ENCODE measurements at regions not wholly inside any gene's neighbourhood (a gene's known extent, or its start where the extent isn't known, plus 50 kb on each side); places are given as distances from the start of the nearest gene placed in this dataset.

DNA sequence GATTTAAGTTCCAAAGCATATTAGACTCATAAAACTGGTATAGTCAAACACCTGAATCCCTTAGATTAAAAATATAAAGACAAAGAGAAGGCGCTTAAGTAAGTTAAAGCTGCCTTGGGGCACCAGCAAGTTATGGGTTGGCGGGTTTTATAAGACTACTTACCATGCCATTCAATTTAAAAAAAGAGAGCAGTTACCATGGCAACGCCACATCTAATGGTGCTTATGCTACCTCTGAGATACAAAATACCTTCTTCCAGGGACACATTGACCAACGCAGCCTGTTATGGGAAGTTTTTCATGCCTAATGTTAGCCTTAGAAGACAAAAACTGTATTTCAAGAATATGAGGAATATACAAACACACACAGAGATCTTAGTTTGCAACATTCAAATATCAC, 713.6 kb downstream of the RNF144B start:
- TF ChIP-seq RCOR1 (IDR thresholded peaks at IDR 0.05; ENCODE audit: low read length) = no peak
- TF ChIP-seq, protein P1, sequence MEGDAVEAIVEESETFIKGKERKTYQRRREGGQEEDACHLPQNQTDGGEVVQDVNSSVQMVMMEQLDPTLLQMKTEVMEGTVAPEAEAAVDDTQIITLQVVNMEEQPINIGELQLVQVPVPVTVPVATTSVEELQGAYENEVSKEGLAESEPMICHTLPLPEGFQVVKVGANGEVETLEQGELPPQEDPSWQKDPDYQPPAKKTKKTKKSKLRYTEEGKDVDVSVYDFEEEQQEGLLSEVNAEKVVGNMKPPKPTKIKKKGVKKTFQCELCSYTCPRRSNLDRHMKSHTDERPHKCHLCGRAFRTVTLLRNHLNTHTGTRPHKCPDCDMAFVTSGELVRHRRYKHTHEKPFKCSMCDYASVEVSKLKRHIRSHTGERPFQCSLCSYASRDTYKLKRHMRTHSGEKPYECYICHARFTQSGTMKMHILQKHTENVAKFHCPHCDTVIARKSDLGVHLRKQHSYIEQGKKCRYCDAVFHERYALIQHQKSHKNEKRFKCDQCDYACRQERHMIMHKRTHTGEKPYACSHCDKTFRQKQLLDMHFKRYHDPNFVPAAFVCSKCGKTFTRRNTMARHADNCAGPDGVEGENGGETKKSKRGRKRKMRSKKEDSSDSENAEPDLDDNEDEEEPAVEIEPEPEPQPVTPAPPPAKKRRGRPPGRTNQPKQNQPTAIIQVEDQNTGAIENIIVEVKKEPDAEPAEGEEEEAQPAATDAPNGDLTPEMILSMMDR (IDR thresholded peaks at IDR 0.05) = no peak
- TF ChIP-seq SIN3A (IDR thresholded peaks at IDR 0.05; ENCODE audit: borderline replicate concordance, low read depth, low read length) = no peak
- no peak for TF ChIP-seq GABPA (IDR thresholded peaks at IDR 0.05; ENCODE audit: low read depth)
- no peak for TF ChIP-seq SMC3 (IDR thresholded peaks at IDR 0.05; ENCODE audit: low read depth, low read length)
- TF ChIP-seq TAF1 (IDR thresholded peaks at IDR 0.05; ENCODE audit: borderline replicate concordance, low read depth, low read length) = no peak
- TF ChIP-seq, protein P2, sequence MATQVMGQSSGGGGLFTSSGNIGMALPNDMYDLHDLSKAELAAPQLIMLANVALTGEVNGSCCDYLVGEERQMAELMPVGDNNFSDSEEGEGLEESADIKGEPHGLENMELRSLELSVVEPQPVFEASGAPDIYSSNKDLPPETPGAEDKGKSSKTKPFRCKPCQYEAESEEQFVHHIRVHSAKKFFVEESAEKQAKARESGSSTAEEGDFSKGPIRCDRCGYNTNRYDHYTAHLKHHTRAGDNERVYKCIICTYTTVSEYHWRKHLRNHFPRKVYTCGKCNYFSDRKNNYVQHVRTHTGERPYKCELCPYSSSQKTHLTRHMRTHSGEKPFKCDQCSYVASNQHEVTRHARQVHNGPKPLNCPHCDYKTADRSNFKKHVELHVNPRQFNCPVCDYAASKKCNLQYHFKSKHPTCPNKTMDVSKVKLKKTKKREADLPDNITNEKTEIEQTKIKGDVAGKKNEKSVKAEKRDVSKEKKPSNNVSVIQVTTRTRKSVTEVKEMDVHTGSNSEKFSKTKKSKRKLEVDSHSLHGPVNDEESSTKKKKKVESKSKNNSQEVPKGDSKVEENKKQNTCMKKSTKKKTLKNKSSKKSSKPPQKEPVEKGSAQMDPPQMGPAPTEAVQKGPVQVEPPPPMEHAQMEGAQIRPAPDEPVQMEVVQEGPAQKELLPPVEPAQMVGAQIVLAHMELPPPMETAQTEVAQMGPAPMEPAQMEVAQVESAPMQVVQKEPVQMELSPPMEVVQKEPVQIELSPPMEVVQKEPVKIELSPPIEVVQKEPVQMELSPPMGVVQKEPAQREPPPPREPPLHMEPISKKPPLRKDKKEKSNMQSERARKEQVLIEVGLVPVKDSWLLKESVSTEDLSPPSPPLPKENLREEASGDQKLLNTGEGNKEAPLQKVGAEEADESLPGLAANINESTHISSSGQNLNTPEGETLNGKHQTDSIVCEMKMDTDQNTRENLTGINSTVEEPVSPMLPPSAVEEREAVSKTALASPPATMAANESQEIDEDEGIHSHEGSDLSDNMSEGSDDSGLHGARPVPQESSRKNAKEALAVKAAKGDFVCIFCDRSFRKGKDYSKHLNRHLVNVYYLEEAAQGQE (IDR thresholded peaks at IDR 0.05; ENCODE audit: low read depth, low read length) = no peak
- TF ChIP-seq, protein P3, sequence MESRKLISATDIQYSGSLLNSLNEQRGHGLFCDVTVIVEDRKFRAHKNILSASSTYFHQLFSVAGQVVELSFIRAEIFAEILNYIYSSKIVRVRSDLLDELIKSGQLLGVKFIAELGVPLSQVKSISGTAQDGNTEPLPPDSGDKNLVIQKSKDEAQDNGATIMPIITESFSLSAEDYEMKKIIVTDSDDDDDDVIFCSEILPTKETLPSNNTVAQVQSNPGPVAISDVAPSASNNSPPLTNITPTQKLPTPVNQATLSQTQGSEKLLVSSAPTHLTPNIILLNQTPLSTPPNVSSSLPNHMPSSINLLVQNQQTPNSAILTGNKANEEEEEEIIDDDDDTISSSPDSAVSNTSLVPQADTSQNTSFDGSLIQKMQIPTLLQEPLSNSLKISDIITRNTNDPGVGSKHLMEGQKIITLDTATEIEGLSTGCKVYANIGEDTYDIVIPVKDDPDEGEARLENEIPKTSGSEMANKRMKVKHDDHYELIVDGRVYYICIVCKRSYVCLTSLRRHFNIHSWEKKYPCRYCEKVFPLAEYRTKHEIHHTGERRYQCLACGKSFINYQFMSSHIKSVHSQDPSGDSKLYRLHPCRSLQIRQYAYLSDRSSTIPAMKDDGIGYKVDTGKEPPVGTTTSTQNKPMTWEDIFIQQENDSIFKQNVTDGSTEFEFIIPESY (IDR thresholded peaks at IDR 0.05; ENCODE audit: borderline replicate concordance, low read depth) = no peak
